Gastrocnemius medialis (tissue), 4 donors: ENCODE measurements at regions not wholly inside any gene's neighbourhood (a gene's known extent, or its start where the extent isn't known, plus 50 kb on each side); places are given as distances from the start of the nearest gene placed in this dataset.

Experiments
- ATAC-seq, 2 donors: fragments of 150-250 bp; one replicate each; pipeline ENCODE4 v1.9.1; 2016
- DNase-seq, 2 donors: peaks; one replicate each; pipeline ENCODE4 v3.0.0-alpha.2; 2019
- H3K27ac ChIP-seq, 4 donors: fragments of 200-600 bp; sonication (generic); 1 replicate in 1 of 4; 2 replicates in 3 of 4; pipeline ENCODE4 v1.5.1; 2016 to 2018; ENCODE audit warnings: mild to moderate bottlenecking in 2 of 4, moderate library complexity in 1 of 4
- H3K27me3 ChIP-seq, 3 donors: fragments of 200-600 bp; sonication (generic) in 2 of 3; 1 replicate in 1 of 3; 2 replicates in 2 of 3; pipeline versions ENCODE4 v1.5.1 to v1.6.0; 2016 to 2019; ENCODE audit warnings: mild to moderate bottlenecking in 1 of 3, moderate library complexity in 1 of 3
- H3K36me3 ChIP-seq, 2 donors: fragments of 200-600 bp; sonication (generic) in 1 of 2; one replicate each; pipeline ENCODE4 v1.5.1; 2017 to 2018
- H3K4me1 ChIP-seq, 2 donors: fragments of 200-600 bp; sonication (generic) in 1 of 2; one replicate each; pipeline ENCODE4 v1.5.1; 2016 to 2017; ENCODE audit warnings: mild to moderate bottlenecking in 2 of 2
- H3K4me3 ChIP-seq, 4 donors: fragments of 200-600 bp; sonication (generic) in 3 of 4; 1 replicate in 1 of 4; 2 replicates in 3 of 4; pipeline ENCODE4 v1.5.1; 2016 to 2019; ENCODE audit warnings: mild to moderate bottlenecking in 2 of 4
- H3K9me3 ChIP-seq, 3 donors: fragments of 200-600 bp; sonication (generic) in 2 of 3; 1 replicate in 1 of 3; 2 replicates in 2 of 3; pipeline ENCODE4 v1.5.1; 2016 to 2019
- CTCF ChIP-seq, 5 experiments: fragments of 450-650 bp in 3 of 5; fragments of 200-600 bp in 2 of 5; sonication (generic) in 2 of 5; IDR thresholded peaks in 4 of 5; conservative IDR thresholded peaks in 1 of 5; 1 replicate in 4 of 5; 2 replicates in 1 of 5; pipeline ENCODE4 v1.5.1; 2016 to 2019; ENCODE audit warnings: antibody characterized with exemption in 5 of 5, mild to moderate bottlenecking in 3 of 5, moderate library complexity in 3 of 5
- POLR2A ChIP-seq, 2 donors: fragments of 450-650 bp; IDR thresholded peaks; one replicate each; pipeline ENCODE4 v1.6.1; 2017; ENCODE audit warnings: antibody characterized with exemption in 2 of 2, mild to moderate bottlenecking in 2 of 2, moderate library complexity in 2 of 2
- in situ Hi-C, 4 donors: fragments of 200-750 bp; cut with MboI; loops; one replicate each; pipeline versions ENCODE4 v1.15.0 to v1.8.0; 2017; ENCODE audit warnings: low sequenced_read_pairs in 4 of 4
- intact Hi-C: fragments of 100-400 bp; cut with DNase I; formaldehyde crosslinking; loops from one replicate; pipeline ENCODE4 v1.15.1; 2023; ENCODE audit warnings: low total_unique reads

GRCh38 chr2:41464395-41464794 lies 583.4 kb upstream of the PKDCC start:
- H3K27me3 ChIP-seq = no peaks in the 10 kb centered on the region
- H3K27ac ChIP-seq = no peak overlapping the region
- no peaks in the 10 kb centered on the region for H3K9me3 ChIP-seq
- ATAC-seq (no peak), DNase-seq (no peak)
- in situ Hi-C loops = no loop called here
- intact Hi-C loops = no loop called here
- no peak overlapping the region for H3K4me3 ChIP-seq
- H3K4me1 ChIP-seq = no peaks in the 10 kb centered on the region
- TF ChIP-seq CTCF (IDR thresholded peaks at IDR 0.05 in 4 of 5, conservative IDR thresholded peaks at IDR 0.05 in 1 of 5) (no peak), POLR2A (IDR thresholded peaks at IDR 0.05) (no peak)
- H3K36me3 ChIP-seq = no peaks in the 10 kb centered on the region

GRCh38 chr2:41475959-41476358 lies 571.9 kb upstream of the PKDCC start:
- ATAC-seq = no peak
- in situ Hi-C loops (no loop called here), intact Hi-C loops (no loop called here)
- Histone ChIP-seq H3K9me3 (no peaks in the 10 kb centered on the region), H3K36me3 (no peaks in the 10 kb centered on the region), H3K4me1 (no peaks in the 10 kb centered on the region), H3K27ac (no peak overlapping the region), H3K27me3 (no peaks in the 10 kb centered on the region), H3K4me3 (no peak overlapping the region)
- DNase-seq = no peak
- TF ChIP-seq CTCF (IDR thresholded peaks at IDR 0.05 in 4 of 5, conservative IDR thresholded peaks at IDR 0.05 in 1 of 5) = no peak
- no peak for TF ChIP-seq POLR2A (IDR thresholded peaks at IDR 0.05)

- ATAC-seq = no peak
- H3K9me3 ChIP-seq = no peaks in the 10 kb centered on the region
- in situ Hi-C loops = no loop called here
- no peak for TF ChIP-seq CTCF (IDR thresholded peaks at IDR 0.05 in 4 of 5, conservative IDR thresholded peaks at IDR 0.05 in 1 of 5)
- TF ChIP-seq POLR2A (IDR thresholded peaks at IDR 0.05) = no peak
- no peak overlapping the region for H3K27ac ChIP-seq
- intact Hi-C loops = no loop called here
- H3K36me3 ChIP-seq = no peaks in the 10 kb centered on the region
- H3K4me3 ChIP-seq = no peak overlapping the region
- H3K27me3 ChIP-seq = no peaks in the 10 kb centered on the region
- no peaks in the 10 kb centered on the region for H3K4me1 ChIP-seq
- no peak for DNase-seq
Measured at GRCh38 chr2:41482659-41483058, 565.2 kb upstream of the PKDCC start.

- intact Hi-C loops = no loop called here
- no peak for DNase-seq
- TF ChIP-seq CTCF (IDR thresholded peaks at IDR 0.05 in 4 of 5, conservative IDR thresholded peaks at IDR 0.05 in 1 of 5) = no peak
- TF ChIP-seq POLR2A (IDR thresholded peaks at IDR 0.05) = no peak
- Histone ChIP-seq H3K27me3 (no peaks in the 10 kb centered on the region), H3K4me3 (no peak overlapping the region), H3K27ac (no peak overlapping the region), H3K4me1 (no peaks in the 10 kb centered on the region), H3K36me3 (no peaks in the 10 kb centered on the region), H3K9me3 (no peaks in the 10 kb centered on the region)
- ATAC-seq = no peak
- in situ Hi-C loops = no loop called here
Measured at GRCh38 chr2:41483226-41483625, 564.6 kb upstream of the PKDCC start.
